Motor neuron (in vitro differentiated cells): ENCODE measurements at regions not wholly inside any gene's neighbourhood (a gene's known extent, or its start where the extent isn't known, plus 50 kb on each side); places are given as distances from the start of the nearest gene placed in this dataset.
"Not testable (repeated sequence)": the region's sequence is repeated elsewhere in the genome, so short reads cannot be mapped to it uniquely, and the experiment has no call there.

Experiments
- ATAC-seq, 8 experiments: fragments of 200-7000 bp; cut with Tn5 transposase; replicated peaks in 6 of 8; 2 replicates each; pipeline ENCODE4 v1.8.0; 2021; ENCODE audit warnings: mild to moderate bottlenecking in 8 of 8, moderate library complexity in 8 of 8
- H3K27ac ChIP-seq, 2 donors: fragments of 250-450 bp; sonication (Bioruptor Pico); 2 replicates each; pipeline ENCODE4 v1.9.0; 2021; ENCODE audit warnings: antibody characterized with exemption in 2 of 2, mild to moderate bottlenecking in 2 of 2, moderate library complexity in 1 of 2
- H3K4me1 ChIP-seq, 2 donors: fragments of 250-450 bp; sonication (Bioruptor Pico); replicated peaks in 1 of 2; 2 replicates each; pipeline ENCODE4 v1.6.1; 2021; ENCODE audit warnings: antibody characterized with exemption in 2 of 2, mild to moderate bottlenecking in 2 of 2, moderate library complexity in 1 of 2
- H3K4me3 ChIP-seq, 5 donors: fragments of 250-450 bp; sonication (Bioruptor Pico); 2 replicates each; pipeline ENCODE4 v1.9.0; 2021; ENCODE audit warnings: antibody characterized with exemption in 5 of 5, mild to moderate bottlenecking in 5 of 5, moderate library complexity in 4 of 5
- WGBS, 10 experiments: fragments of 450-650 bp; shearing (Covaris generic); methylation state at CpG; one replicate each; pipeline ENCODE4 v1.0.0; 2022; 5-methylcytosine and 5-hydroxymethylcytosine counted together
- in situ Hi-C, 9 experiments: fragments of 400-800 bp; cut with MboI; loops; one replicate each; pipeline ENCODE4 v1.15.0; 2021; ENCODE audit warnings: low sequenced_read_pairs in 9 of 9, low pct_unique_long_range_greater_than_20kb in 2 of 9; ENCODE audit not compliant: unreplicated experiment in 9 of 9

DNA sequence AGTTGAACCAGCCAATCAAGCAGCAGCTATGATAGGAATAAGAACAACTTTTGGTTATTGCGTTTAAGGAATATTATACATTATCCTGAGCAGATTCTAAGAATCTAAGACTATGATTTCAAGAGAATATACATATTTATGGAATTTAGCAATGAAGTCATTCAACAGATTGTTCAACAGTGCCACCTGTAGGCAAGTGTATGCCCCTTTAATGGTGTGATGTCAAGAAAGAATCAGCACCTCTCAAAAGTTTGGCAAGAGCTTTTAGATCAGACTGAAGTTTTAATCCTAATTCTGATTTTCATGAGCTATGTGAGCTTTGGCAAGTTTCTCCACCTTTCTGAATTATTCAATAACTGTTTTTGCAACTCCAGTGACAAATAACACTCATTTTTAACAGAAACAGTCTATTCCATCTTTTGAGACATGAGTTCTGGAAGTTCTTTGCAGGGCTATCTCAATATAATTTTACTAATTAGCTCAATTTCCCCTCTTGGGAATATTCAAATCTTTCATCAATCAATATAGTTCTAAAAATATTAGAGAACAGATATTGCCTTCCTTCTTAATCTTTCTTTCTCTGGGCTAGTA is 474.3 kb upstream of the TOM1L1 start:
- peak in 1 of 8 experiments; percentile 27 for ATAC-seq
- in situ Hi-C loops = no loop called here
- Histone ChIP-seq H3K4me3 (no peak overlapping the region), H3K27ac (no peak overlapping the region), H3K4me1 (peaks cover 0 to 4% of the 10 kb centered on the region in 2 donors)
- 0 to 86% (median 45%) methylated on average over 1 of the region's 1 CpG; no CpG with 5 or more reads in 4 of the 10 experiments for WGBS, 10 experiments

DNA sequence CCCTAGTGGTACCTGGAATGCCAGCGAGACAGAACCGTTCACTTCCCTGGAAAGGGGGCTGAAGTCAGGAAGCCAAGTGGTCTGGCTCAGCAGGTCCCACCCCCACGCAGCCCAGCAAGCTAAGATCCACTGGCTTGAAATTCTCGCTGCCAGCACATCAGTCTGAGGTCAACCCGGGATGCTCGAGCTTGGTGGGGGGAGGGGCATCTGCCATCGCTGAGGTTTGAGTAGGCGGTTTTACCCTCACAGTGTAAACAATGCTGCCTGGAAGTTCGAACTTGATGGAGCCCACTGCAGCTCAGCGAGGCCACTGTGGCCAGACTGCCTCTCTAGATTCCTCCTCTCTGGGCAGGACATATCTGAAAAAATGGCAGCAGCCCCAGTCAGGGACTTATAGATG is 464.7 kb upstream of the TOM1L1 start:
- no peak overlapping the region for H3K27ac ChIP-seq
- H3K4me3 ChIP-seq = no peak overlapping the region
- in situ Hi-C loops = no loop called here
- no peaks in the 10 kb centered on the region for H3K4me1 ChIP-seq
- ATAC-seq = no peak
- WGBS, 10 experiments = 10 to 93% (median 56%) methylated on average over 1 to 5 of the region's 10 CpGs; no CpG with 5 or more reads in 5 of the 10 experiments

DNA sequence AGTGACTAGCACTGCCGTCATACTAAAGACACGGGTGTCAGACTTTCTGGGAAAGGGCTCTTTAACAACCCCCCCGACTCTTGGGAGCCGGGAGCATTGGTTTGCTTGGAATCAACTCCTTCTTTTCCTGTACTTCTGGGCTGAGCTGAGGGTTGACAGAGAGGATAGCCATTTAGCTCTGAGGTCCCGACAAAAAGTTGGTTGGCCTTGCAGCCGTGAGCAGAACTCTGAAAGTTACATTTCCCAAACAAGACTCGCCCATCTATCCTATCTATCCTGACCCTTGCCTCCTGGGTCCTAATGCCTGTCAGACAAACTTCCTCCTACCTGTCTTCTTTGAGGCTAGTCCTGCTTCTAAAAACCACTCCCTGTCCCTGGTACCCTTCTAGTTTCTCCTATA is 460.8 kb upstream of the TOM1L1 start:
- in situ Hi-C loops = no loop called here
- ATAC-seq = no peak
- WGBS, 10 experiments = 12 to 90% (median 80%) methylated on average over 1 to 5 of the region's 7 CpGs; no CpG with 5 or more reads in 5 of the 10 experiments
- no peaks in the 10 kb centered on the region for H3K4me1 ChIP-seq
- H3K4me3 ChIP-seq = no peak overlapping the region
- no peak overlapping the region for H3K27ac ChIP-seq

DNA sequence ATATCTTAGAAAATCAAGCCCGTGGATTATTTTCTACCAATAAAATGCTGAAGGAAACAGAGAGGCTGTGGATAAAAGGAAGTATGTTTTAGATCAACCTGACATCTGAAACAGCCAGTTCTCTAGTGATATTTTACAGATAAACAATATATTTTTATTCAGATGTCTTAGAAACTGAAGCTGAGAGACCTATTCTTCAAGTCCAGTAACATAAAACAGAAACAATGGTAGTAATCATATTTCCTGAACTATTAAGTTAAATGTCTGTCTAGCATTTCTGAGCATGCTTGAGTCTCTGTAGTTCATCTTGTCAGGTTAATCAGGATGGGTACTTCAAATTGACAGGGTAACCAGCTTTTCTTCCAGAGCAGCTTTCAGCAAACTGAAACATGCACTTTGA is 449.6 kb upstream of the TOM1L1 start:
- no peak overlapping the region for H3K4me3 ChIP-seq
- in situ Hi-C loops = no loop called here
- H3K4me1 ChIP-seq = no peaks in the 10 kb centered on the region
- no peak overlapping the region for H3K27ac ChIP-seq
- ATAC-seq = no peak
- 0 to 100% (median 50%) methylated on average over 1 of the region's 1 CpG; no CpG with 5 or more reads in 1 of the 10 experiments for WGBS, 10 experiments

DNA sequence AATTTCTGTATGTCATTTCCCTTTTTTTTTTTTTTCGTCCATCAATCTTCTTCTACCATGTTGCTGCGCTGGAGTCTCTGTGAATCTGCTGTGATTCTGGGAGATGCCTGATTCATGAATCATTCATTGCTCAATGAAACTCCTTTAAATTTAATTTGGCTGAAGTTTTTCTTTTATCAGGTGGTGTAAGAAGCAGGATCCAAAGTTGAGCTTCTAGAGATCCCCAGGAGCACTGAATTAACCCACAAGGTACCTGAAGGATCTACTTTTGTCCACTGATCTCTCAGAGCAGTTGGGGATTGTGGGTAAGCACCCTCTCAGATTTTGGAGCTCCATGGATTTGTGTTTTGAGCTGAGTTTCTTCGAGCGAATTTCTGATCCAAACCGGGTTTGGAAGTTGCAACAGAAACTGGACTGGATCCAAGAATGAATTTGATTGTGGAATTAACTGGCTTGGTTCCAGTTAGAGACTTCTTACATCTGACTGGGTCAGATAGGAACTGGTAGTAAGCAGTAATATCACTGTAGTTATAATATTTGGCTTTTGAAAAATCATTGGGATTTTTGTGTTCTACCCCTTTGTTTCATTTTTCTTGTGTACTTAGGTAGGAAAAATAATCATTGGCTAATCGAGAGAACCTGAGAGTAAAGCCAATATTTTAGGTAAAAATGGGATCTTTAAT is 447.8 kb upstream of the TOM1L1 start:
- no peak for ATAC-seq

DNA sequence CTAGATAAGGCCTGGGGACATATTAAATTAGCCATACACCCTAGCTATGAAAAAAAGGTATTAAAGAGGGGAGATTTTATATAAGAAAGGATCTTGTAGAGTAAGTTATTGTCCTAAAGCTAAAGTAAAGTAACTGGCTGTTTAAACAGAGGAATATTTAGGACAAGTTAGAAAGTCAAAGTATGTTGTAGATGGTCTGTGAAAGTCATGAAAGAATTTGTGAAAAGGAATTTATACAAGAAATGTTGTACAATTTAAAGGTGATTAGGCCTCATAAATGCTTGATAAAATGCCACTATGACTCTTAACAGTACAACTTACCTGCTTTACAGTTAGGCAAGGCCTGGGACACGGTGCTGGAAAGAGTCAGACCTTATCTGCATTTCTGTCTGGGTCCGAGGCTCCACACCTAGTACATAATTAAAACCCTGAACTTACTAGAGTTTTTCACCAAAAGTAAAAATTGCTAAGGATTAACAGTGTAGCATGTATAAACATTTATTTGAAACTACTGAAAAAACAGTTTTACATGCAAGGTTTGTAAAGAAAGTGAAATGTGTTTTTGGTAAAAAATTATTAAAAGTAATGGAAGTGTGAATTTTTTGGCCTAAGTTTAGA is 445.3 kb upstream of the TOM1L1 start:
- H3K4me3 ChIP-seq = no peak overlapping the region
- no peak for ATAC-seq
- in situ Hi-C loops = no loop called here
- H3K27ac ChIP-seq = no peak overlapping the region
- H3K4me1 ChIP-seq = no peaks in the 10 kb centered on the region
- WGBS, 10 experiments = 0 to 88% (median 37%) methylated on average over 1 to 2 of the region's 2 CpGs; no CpG with 5 or more reads in 3 of the 10 experiments

More for the DNA sequence above, 447.8 kb upstream of the TOM1L1 start:
- Histone ChIP-seq H3K4me3 (no peak overlapping the region), H3K27ac (no peak overlapping the region), H3K4me1 (no peaks in the 10 kb centered on the region)
- in situ Hi-C loops = no loop called here
- WGBS, 10 experiments = 5 to 100% (median 59%) methylated on average over 2 to 6 of the region's 6 CpGs

DNA sequence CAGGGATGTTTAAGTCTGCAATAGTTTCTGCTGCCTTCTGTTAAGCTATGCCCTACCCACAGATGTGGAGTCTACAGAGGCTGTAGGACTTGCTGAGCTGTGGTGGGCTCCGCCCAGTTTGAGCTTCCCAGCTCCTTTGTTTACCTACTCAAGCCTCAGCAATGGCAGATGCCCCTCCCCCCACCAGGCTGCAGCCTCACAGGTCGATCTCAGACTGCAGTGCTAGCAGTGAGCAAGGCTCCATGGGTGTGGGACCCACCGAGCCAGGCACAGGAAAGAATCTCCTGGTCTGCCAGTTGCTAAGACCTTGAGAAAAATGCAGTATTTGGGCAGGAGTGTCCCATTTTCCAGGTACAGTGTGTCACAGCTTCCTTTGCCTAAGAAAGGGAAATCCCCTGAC is 435.2 kb upstream of the TOM1L1 start:
- H3K4me3 ChIP-seq, in situ Hi-C loops, ATAC-seq, H3K27ac ChIP-seq, H3K4me1 ChIP-seq: not testable (repeated sequence)
- WGBS, 10 experiments = 0 to 100% (median 100%) methylated on average over 1 to 2 of the region's 3 CpGs; no CpG with 5 or more reads in 7 of the 10 experiments

DNA sequence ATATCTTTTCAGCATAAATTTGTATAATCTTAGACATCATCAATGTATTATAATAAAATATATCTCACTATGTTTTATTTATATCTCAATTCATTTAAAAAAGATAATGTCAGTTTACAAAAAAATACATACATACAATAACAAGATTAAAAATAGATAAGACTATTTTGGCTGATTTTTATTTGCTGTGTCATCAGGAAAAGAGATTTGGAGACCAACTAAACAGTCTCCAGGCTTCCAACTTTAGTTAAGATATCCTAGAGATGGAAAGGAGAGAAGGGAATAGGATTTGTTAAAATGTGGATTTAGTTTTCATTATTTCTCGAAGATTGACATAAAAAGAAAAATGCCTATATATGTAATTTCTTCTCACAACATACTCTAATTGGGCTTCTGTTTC is 433.8 kb upstream of the TOM1L1 start:
- no peaks in the 10 kb centered on the region for H3K4me1 ChIP-seq
- in situ Hi-C loops = no loop called here
- no peak for ATAC-seq
- WGBS, 10 experiments = 0 to 100% (median 3%) methylated on average over 1 of the region's 1 CpG; no CpG with 5 or more reads in 4 of the 10 experiments
- no peak overlapping the region for H3K27ac ChIP-seq
- no peak overlapping the region for H3K4me3 ChIP-seq

DNA sequence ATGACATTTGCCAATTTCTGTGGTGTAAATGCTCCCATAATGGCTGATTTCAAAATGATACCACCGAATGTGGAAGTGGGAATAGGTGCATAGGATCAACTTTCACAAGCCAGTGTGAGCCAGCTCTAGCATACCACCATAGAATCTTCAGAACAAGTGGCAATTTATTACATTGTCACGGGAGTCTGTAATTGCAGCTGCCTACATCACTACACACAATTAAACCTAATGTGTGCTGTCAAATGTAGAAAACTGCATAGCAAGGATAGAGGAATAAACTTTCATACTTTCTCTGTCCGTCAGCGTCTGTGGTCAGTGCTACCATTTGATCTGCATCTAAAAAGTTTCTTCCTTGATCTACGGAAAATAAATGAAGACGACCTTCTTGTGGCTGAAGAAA is 417.8 kb upstream of the TOM1L1 start:
- in situ Hi-C loops = no loop called here
- WGBS, 10 experiments = 11 to 100% (median 60%) methylated on average over 1 to 6 of the region's 6 CpGs; no CpG with 5 or more reads in 1 of the 10 experiments
- H3K27ac ChIP-seq = no peak overlapping the region
- no peak overlapping the region for H3K4me3 ChIP-seq
- peaks cover 0 to 2% of the 10 kb centered on the region in 2 donors for H3K4me1 ChIP-seq
- ATAC-seq = peak in 2 of 8 experiments; percentile 42 to 51

DNA sequence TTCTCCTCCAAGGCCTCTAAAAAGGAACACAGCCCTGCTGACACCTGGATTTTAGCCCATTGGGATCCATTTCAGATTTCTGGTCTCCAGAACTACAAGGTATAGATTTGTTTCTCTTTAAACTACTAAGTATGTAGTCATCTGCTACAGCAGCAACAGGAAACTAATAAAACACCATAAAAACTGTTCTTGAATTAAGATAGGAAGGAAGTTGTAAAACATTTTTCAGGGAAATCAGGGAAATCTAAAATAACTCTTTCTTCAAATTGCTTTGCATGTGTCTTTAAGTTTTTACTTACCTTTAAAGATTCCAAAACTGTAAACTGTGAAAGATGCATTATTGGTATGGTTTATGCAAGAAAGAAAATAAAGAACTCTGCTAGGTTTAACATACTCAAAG is 407.0 kb upstream of the TOM1L1 start:
- in situ Hi-C loops = no loop called here
- Histone ChIP-seq H3K4me1 (peaks cover 0 to 2% of the 10 kb centered on the region in 2 donors), H3K4me3 (no peak overlapping the region), H3K27ac (no peak overlapping the region)
- no peak for ATAC-seq

DNA sequence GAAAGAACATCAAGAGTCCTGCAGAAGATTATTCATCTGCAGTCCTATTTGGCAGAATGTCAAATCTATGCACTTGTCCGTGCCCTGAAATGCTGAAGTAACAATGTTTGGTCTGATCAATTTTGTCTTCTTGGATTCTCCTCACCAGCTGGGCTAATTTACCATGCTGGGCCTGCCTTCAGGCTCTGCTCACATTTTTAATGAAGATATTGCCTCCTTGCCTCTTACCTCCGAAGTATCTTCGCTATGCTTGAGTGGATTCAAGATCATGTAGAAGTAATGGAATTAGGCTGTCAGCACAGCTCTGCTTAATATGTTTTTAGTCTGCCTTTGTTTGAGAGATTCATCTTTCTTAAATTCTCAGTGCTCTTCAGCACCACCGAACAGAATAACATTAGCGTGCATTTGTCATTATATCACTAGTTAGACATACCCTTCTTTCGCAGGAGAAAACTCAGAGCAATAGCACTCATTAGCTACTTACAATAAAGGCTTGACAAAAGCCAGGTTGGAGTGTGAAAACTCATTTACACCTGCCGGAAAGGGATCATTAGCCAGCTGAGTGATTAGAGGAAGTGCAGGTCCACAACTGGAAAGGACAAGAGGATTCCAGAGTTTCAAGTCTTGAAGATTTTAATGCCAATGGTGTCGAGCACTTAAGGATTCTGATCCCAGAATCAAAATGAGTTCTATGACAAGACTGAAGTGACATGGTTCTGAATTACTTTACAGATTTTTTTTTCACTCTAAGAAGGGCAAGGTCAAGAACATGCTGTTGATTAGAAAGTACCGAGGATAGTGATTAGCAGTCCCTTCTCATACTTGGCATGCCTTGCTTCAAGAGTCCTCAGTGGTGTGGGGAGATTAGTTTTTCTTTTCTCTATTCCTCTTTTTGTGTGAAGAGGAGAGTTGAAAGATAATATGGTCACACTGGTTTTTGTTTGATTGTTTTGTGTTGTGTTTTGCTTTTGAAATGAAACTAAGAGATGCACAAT is 405.6 kb upstream of the TOM1L1 start:
- no peak for ATAC-seq
- no peak overlapping the region for H3K4me3 ChIP-seq
- in situ Hi-C loops = no loop called here
- H3K4me1 ChIP-seq = peaks cover 0 to 2% of the 10 kb centered on the region in 2 donors
- WGBS, 10 experiments = 0 to 80% (median 40%) methylated on average over 1 to 9 of the region's 9 CpGs; no CpG with 5 or more reads in 1 of the 10 experiments
- H3K27ac ChIP-seq = no peak overlapping the region

DNA sequence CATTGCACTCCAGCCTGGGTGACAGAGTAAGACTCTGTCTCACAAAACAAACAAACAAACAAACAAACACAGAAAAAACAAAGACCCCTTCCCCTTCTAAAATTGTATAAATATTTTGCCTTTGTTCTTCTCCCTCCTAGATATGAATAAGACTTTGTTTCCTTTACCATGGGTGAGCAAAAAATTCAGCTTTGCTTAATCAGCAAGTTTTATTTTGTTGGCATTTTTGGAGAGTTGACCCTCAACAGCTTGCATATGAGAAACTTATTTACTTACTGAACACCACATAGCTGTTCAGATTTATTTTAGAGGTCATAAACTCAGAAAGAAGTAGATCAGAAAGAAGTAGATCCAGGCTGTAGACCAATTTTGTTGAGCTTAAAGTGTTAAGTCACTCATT is 395.2 kb upstream of the TOM1L1 start:
- H3K27ac ChIP-seq = no peak overlapping the region
- no peak for ATAC-seq
- in situ Hi-C loops = no loop called here

DNA sequence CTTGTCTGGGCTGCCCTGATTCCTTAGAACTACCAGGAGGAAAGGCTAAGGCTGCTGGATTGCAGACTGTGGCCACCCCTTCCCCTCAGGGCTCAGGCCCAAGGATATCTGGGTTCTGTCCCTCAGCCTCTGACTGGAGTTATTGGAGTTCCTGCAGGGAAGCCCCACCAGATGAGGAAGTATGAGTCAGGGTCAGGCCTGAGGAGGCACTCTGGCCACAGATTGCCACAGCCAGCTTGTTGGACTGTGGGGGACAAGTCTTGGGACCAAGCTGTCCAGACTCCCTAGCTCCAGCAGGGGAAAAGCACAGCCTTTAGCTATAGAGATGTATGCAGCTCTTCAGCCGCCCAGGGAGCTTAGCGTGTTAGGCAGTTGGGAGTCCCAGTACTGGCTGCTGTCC is 381.9 kb upstream of the TOM1L1 start:
- no peak for ATAC-seq
- Histone ChIP-seq H3K4me3 (no peak overlapping the region), H3K4me1 (no peaks in the 10 kb centered on the region), H3K27ac (no peak overlapping the region)
- WGBS, 10 experiments = 83 to 100% (median 100%) methylated on average over 1 to 2 of the region's 2 CpGs; no CpG with 5 or more reads in 7 of the 10 experiments
- in situ Hi-C loops = no loop called here

More for the DNA sequence above, 395.2 kb upstream of the TOM1L1 start:
- Histone ChIP-seq H3K4me1 (no peaks in the 10 kb centered on the region), H3K4me3 (no peak overlapping the region)
